ENCODE measurements at regions not wholly inside any gene's neighbourhood (a gene's known extent, or its start where the extent isn't known, plus 50 kb on each side); places are given as distances from the start of the nearest gene placed in this dataset.

DNA sequence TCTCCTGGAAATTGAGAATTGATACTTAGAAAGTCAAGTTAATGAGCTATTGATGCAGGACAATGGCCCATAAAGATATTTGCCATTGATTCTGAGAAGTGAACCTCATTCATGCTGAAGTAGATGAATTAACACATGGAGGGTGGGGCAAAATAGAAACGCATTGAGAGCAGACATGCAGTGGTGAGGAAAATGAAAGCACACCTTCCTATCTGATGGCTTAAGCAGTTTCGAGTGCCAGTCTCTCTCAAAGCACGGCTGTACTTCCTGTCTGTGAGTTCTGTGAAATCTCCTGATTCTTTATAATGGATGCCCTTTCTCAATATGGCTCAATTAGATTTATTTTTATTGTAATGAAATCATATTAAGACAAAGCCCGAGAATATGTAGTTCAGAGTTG, 247.0 kb downstream of the TMX3 start:
- FAIRE-seq (no peak), DNase-seq (ENCODE audit: low spot score) (no peak)

DNA sequence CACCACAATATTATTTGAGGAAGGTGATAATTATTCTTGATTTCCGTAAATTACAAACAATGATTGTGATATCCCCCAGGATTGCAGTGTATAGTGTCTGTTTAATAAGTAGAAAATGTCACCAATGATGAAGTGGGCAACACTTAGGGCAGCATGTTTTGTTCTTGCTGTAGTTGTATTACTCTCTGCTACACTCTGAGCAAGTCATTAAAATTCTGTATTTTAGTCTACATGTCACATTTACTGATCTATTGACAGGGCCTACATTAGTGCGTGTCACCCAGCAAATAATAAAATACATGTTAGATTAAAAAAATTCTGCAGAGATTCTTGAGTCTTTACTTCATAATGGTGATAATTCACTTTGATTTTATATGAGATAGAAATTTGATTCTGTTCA, 247.6 kb downstream of the TMX3 start:
- DNase-seq (ENCODE audit: low spot score) (no peak), FAIRE-seq (no peak)

GRCh38 chr18:68466672-68467071, 248.2 kb downstream of the TMX3 start:
- no peak for DNase-seq (ENCODE audit: low spot score)
- FAIRE-seq: no peak

- FAIRE-seq: no peak
- DNase-seq (ENCODE audit: low spot score): no peak
Observed at GRCh38 chr18:68462766-68463165, 252.1 kb downstream of the TMX3 start.

DNA sequence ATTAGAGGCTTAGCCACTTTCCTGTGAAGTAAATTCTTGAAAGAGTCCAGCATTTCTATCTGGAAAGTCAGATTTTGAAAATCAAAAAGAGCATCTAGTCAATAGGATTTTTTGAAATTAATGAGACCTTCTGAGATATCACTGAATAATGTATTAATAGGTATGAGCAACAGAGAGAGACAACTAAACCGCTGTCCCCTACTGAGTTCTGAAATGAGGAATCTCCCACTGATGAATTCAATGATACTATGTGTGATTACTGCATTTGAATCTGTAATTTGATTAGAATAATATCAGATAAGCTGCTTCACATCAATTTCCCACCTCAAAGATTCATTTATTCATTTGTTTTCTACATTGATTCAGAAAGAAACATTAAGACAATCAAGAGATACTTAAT, 252.8 kb downstream of the TMX3 start:
- DNase-seq (ENCODE audit: low spot score) (no peak), FAIRE-seq (no peak)

GRCh38 chr18:68461481-68462018, 253.4 kb downstream of the TMX3 start:
- no peak for DNase-seq (ENCODE audit: low spot score)
- no peak for FAIRE-seq

- no peak for FAIRE-seq
- no peak for DNase-seq (ENCODE audit: low spot score)
Observed at GRCh38 chr18:68459968-68460367, 254.9 kb downstream of the TMX3 start.

DNA sequence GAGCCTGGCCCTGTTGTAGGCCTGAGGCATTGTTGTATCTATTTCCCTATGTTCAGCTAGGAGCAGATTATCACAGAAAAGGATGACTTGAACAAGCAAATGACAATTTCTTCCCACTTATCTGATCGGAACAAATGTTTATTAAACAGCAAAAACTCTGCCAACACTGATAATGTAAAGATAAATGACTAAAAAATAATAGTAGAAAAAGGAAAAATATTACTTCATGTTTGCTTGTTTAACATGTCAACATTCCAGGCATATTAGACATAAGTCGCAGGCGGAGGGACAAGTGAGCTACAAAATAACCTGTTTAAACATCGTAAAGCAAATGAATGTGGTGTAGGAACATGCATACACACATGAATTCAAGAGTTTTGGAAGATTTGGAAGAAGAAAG, 257.9 kb downstream of the TMX3 start:
- FAIRE-seq: no peak
- no peak for DNase-seq (ENCODE audit: low spot score)

- no peak for FAIRE-seq
- DNase-seq (ENCODE audit: low spot score): no peak
Observed at GRCh38 chr18:68455229-68455603, 259.7 kb downstream of the TMX3 start.

- DNase-seq (ENCODE audit: low spot score) (no peak), FAIRE-seq (no peak)
Observed at GRCh38 chr18:68454511-68455228, 260.2 kb downstream of the TMX3 start.

GRCh38 chr18:68449292-68449691, 265.6 kb downstream of the TMX3 start:
- FAIRE-seq (no peak), DNase-seq (ENCODE audit: low spot score) (no peak)

DNA sequence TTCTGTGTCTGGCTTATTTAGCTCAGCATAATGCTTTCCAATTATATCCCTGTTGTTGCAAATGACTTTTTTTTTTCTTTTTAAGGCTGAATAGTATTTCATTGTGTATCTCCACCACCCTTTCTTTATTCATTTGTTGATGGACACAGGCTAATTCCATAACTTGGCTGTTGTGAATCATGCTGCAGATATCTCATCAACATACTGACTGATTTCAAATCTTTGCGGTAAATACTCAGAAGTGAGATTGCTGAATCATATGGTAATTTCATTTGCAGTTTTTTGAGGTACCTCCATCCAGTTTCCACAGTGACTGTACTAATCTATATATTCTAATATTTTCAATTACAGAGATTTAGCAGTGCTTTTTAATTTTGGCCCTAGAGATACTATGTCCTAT, 266.2 kb downstream of the TMX3 start:
- no peak for DNase-seq (ENCODE audit: low spot score)
- FAIRE-seq: no peak

GRCh38 chr18:68447286-68447685, 267.6 kb downstream of the TMX3 start:
- DNase-seq (ENCODE audit: low spot score) (no peak), FAIRE-seq (no peak)

GRCh38 chr18:68445668-68446426, 269.1 kb downstream of the TMX3 start:
- no peak for DNase-seq (ENCODE audit: low spot score)
- FAIRE-seq: no peak

- FAIRE-seq: no peak
- no peak for DNase-seq (ENCODE audit: low spot score)
Observed at GRCh38 chr18:68445136-68445535, 269.8 kb downstream of the TMX3 start.

DNA sequence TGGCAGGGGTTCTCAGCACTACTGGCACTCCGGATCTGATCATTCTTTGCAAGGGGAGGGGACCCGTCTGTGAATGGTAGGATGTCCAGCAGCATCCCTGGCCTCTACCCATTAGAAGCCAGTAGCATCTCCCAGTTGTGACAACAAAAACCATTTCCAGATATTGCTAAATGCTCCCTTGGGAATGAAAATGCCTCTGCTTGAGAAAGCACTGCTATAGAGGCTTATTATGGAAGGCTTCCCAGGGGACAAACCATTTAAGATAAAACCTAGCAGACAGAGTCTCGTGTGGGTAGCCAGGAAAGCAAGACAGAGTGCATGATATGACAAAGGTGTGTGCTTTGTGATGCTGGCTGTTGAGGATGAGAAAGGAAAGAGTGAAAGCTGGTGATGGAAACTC, 273.7 kb downstream of the TMX3 start:
- DNase-seq (ENCODE audit: low spot score): no peak
- FAIRE-seq: no peak

GRCh38 chr18:68440433-68440832, 274.5 kb downstream of the TMX3 start:
- DNase-seq (ENCODE audit: low spot score): no peak

DNA sequence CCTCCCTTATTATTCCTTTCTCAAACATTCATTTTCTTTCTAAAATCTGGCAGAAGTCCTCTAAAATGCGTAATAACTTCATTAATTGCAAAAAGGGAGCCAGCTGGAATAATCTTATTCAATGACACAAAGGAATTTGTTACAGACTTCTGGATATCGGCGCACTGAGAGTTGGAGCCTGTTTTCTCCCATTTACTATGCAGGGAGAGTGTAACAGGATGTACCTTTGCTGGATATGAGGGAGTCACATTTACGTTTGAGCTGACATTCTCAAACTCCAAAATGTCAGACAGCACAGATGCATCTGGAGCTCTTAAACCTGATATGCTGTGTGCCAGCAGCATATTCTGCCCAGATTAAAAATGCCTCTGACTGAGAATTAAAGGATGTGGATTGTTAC, 275.3 kb downstream of the TMX3 start:
- no peak for FAIRE-seq
- no peak for DNase-seq (ENCODE audit: low spot score)

More at GRCh38 chr18:68440433-68440832, 274.5 kb downstream of the TMX3 start:
- FAIRE-seq: no peak

DNA sequence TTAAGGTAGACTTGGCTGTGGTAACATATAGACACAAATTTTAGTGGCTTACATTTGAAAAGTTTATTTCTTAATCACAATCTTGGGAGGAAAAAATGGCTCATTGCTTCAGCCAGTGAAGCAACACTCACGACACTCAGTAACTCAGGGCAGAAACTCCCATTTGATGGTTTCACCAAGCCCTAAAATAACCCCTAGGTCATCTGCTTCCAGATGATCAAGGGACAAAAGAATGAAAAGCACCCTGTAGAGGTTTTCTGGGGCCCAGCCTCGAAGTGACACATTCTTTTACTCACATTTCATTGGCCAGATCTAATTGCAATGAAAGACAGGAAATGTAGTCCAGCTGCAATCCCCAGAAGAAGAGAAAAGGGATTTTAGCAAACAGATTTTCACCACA, 275.9 kb downstream of the TMX3 start:
- DNase-seq (ENCODE audit: low spot score) (no peak), FAIRE-seq (no peak)

DNA sequence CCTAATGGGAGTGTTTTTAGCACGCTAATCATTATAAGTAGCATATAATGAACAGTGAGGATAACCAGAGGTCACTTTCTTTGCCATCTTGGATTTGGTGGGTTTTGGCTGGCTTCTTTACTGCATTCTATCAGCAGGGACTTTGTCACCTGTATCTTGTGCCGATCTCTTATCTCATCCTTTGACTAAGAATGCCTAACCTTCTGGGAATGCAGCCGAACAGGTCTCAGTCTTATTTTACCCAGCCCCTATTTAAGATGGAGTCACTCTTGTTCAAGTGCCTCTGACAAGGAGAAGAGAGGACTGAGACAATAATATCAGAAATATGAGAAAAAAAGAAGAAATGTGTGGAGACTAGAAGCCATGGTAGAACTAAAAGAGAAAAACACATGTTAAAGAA, 276.4 kb downstream of the TMX3 start:
- FAIRE-seq: no peak

DNA sequence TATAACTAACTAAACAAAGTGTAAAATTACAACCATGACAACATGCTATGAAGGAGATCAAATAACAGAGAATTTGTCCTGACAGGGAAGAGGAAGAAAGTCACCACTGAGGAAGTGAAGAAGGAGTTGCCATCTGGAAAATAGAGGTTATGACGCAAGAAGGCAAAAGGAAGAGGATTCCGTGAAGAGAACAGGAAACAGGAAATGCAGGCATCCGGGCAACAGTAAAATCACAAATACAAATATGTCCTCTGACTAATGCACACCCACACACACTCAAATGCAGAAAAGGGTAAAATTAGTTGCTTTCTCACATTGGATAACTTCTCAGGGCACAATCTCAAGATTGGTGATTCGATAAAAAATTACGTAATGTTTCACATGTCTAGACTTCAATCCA, 278.4 kb downstream of the TMX3 start:
- DNase-seq (ENCODE audit: low spot score) (no peak), FAIRE-seq (no peak)

More for the DNA sequence above, 276.4 kb downstream of the TMX3 start:
- no peak for DNase-seq (ENCODE audit: low spot score)

DNA sequence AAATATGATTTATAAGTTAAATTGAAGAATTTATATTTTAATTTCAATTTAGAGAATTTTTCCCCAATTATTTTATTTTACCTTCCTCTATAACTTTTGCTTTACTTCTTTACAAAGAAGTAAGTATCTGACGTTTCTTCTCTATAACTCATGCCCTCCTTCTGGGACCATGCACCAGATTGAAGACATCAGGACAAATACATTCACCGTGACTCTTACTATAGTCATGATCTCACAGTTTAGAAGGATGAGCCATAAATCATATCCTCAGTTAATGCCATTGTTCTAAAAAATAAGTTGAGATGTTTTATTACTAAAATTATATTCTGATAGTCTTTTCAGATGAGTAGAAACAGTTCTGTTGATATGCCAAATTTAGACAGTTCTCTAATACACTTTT, 279.3 kb downstream of the TMX3 start:
- FAIRE-seq (no peak), DNase-seq (ENCODE audit: low spot score) (no peak)

DNA sequence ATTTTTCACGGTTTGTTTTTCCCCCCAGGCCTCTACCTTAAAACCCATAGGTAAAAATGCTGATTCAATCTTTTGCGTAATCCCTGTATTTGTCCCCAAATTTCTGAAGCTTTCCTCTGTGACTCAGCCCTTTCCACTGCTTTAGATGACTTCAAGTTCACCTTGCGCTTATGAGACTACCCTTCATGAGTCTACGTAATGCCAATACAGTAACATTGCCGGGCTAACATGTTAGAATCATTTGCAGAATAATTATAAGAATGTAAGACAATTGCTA, 283.0 kb downstream of the TMX3 start:
- no peak for FAIRE-seq
- no peak for DNase-seq (ENCODE audit: low spot score)

Data from urothelium cell line (cell line).